WTC11 (cell line): ENCODE measurements at regions not wholly inside any gene's neighbourhood (a gene's known extent, or its start where the extent isn't known, plus 50 kb on each side); places are given as distances from the start of the nearest gene placed in this dataset.

Source experiments
- CREB1 ChIP-seq: sonication (generic); formaldehyde crosslinking; IDR thresholded peaks from 2 replicates; pipeline ENCODE4 v1.8.0; 2023; ENCODE audit warnings: mild to moderate bottlenecking, missing genetic modification reagents
- ELF4 ChIP-seq: sonication (generic); formaldehyde crosslinking; IDR thresholded peaks from 2 replicates; pipeline ENCODE4 v1.8.1; 2022; ENCODE audit warnings: low read depth, mild to moderate bottlenecking, moderate library complexity, missing genetic modification reagents
- ETV6 ChIP-seq: sonication (generic); formaldehyde crosslinking; IDR thresholded peaks from 2 replicates; pipeline ENCODE4 v1.8.1; 2022; ENCODE audit warnings: mild to moderate bottlenecking, missing genetic modification reagents
- FOXP1 ChIP-seq: sonication (generic); formaldehyde crosslinking; IDR thresholded peaks from 2 replicates; pipeline ENCODE4 v1.8.0; 2022; ENCODE audit warnings: missing genetic modification reagents, mild to moderate bottlenecking, moderate library complexity, borderline replicate concordance
- JUN ChIP-seq: sonication (generic); formaldehyde crosslinking; IDR thresholded peaks from 2 replicates; pipeline ENCODE4 v1.8.0; 2023; ENCODE audit warnings: mild to moderate bottlenecking, missing genetic modification reagents
- KAT7 ChIP-seq: sonication (generic); formaldehyde crosslinking; IDR thresholded peaks from 2 replicates; pipeline ENCODE4 v1.8.1; 2023; ENCODE audit warnings: missing genetic modification reagents, mild to moderate bottlenecking, borderline replicate concordance
- NFYB ChIP-seq: sonication (generic); formaldehyde crosslinking; conservative IDR thresholded peaks from 2 replicates; pipeline ENCODE4 v1.8.0; 2022; ENCODE audit warnings: low read depth, missing genetic modification reagents
- NR1H2 ChIP-seq: sonication (generic); formaldehyde crosslinking; IDR thresholded peaks from 2 replicates; pipeline ENCODE4 v1.9.0; 2021; ENCODE audit warnings: mild to moderate bottlenecking, moderate library complexity, missing genetic modification reagents
- TEAD4 ChIP-seq: sonication (generic); formaldehyde crosslinking; IDR thresholded peaks from 2 replicates; pipeline ENCODE4 v1.8.0; 2022; ENCODE audit warnings: mild to moderate bottlenecking, missing genetic modification reagents
- ZBTB21 ChIP-seq: sonication (generic); formaldehyde crosslinking; IDR thresholded peaks from 2 replicates; pipeline ENCODE4 v1.8.1; 2023; ENCODE audit warnings: mild to moderate bottlenecking, missing genetic modification reagents, borderline replicate concordance
- TF ChIP-seq, protein P1 (sequence below): sonication (generic); formaldehyde crosslinking; IDR thresholded peaks from 2 replicates; pipeline ENCODE4 v1.8.0; 2022; ENCODE audit warnings: mild to moderate bottlenecking, missing genetic modification reagents
- TF ChIP-seq, protein P2 (sequence below): sonication (generic); formaldehyde crosslinking; IDR thresholded peaks from 2 replicates; pipeline ENCODE4 v1.8.1; 2023; ENCODE audit warnings: mild to moderate bottlenecking, missing genetic modification reagents, moderate library complexity
- TF ChIP-seq, protein P3 (sequence below): fragments of 200-600 bp; IDR thresholded peaks from 2 replicates; pipeline ENCODE4 v1.8.0; 2022; ENCODE audit warnings: antibody characterized with exemption
- TF ChIP-seq, protein P4 (sequence below): sonication (generic); formaldehyde crosslinking; IDR thresholded peaks from 2 replicates; pipeline ENCODE4 v1.8.0; 2022; ENCODE audit warnings: mild to moderate bottlenecking, missing genetic modification reagents

DNA sequence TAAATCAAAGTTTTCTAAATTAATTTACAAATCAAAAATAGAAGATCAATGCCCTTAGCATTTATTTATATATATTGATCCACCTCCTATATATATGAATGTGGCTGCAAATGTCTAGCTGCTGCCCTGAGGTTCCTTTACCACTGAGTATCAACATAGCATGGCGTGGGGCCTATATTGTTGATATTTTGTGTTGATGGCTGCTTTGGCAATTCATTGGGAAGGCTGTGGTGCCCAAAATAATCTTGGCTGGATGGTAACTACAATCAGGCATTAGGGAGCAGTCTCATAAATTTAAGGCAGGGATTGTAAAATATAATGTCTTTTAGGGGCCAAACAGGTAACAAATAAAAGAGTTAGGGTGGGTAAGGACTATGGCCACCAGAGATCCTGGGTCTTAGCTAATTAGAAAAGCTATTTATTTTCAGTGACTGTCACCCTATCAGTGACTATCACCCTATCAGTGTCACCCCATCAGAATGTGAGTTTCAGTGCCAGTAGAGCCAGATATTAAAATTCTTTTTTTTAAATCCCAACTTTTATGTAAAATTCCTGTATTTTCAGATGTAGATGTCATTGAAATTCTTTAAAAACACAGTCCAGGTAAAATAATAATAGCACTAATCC, 190.7 kb upstream of the PCSK5 start:
- TF ChIP-seq FOXP1 (CRISPR knock-in tag) (no peak), ETV6 (no peak), JUN (CRISPR knock-in tag) (no peak), KAT7 (CRISPR knock-in tag) (no peak), ELF4 (CRISPR knock-in tag) (no peak), NR1H2 (CRISPR knock-in tag) (no peak), ZBTB21 (no peak), CREB1 (CRISPR knock-in tag) (no peak), NFYB (CRISPR knock-in tag) (no peak), TEAD4 (CRISPR knock-in tag) (no peak)
- TF ChIP-seq, protein P1, sequence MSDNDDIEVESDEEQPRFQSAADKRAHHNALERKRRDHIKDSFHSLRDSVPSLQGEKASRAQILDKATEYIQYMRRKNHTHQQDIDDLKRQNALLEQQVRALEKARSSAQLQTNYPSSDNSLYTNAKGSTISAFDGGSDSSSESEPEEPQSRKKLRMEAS (CRISPR knock-in tag): no peak
- TF ChIP-seq, protein P2, sequence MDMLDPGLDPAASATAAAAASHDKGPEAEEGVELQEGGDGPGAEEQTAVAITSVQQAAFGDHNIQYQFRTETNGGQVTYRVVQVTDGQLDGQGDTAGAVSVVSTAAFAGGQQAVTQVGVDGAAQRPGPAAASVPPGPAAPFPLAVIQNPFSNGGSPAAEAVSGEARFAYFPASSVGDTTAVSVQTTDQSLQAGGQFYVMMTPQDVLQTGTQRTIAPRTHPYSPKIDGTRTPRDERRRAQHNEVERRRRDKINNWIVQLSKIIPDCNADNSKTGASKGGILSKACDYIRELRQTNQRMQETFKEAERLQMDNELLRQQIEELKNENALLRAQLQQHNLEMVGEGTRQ (CRISPR knock-in tag): no peak
- TF ChIP-seq, protein P3, sequence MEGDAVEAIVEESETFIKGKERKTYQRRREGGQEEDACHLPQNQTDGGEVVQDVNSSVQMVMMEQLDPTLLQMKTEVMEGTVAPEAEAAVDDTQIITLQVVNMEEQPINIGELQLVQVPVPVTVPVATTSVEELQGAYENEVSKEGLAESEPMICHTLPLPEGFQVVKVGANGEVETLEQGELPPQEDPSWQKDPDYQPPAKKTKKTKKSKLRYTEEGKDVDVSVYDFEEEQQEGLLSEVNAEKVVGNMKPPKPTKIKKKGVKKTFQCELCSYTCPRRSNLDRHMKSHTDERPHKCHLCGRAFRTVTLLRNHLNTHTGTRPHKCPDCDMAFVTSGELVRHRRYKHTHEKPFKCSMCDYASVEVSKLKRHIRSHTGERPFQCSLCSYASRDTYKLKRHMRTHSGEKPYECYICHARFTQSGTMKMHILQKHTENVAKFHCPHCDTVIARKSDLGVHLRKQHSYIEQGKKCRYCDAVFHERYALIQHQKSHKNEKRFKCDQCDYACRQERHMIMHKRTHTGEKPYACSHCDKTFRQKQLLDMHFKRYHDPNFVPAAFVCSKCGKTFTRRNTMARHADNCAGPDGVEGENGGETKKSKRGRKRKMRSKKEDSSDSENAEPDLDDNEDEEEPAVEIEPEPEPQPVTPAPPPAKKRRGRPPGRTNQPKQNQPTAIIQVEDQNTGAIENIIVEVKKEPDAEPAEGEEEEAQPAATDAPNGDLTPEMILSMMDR: no peak
- TF ChIP-seq, protein P4, sequence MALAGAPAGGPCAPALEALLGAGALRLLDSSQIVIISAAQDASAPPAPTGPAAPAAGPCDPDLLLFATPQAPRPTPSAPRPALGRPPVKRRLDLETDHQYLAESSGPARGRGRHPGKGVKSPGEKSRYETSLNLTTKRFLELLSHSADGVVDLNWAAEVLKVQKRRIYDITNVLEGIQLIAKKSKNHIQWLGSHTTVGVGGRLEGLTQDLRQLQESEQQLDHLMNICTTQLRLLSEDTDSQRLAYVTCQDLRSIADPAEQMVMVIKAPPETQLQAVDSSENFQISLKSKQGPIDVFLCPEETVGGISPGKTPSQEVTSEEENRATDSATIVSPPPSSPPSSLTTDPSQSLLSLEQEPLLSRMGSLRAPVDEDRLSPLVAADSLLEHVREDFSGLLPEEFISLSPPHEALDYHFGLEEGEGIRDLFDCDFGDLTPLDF (CRISPR knock-in tag): no peak
